Stimulated activated CD8-positive, alpha-beta memory T cell treated with anti-CD3 and anti-CD28 coated beads, Interleukin-7, amount 100 ng/mL, for 48 hours (primary cell): ENCODE measurements at regions not wholly inside any gene's neighbourhood (a gene's known extent, or its start where the extent isn't known, plus 50 kb on each side); places are given as distances from the start of the nearest gene placed in this dataset.
"Not testable (repeated sequence)": the region's sequence is repeated elsewhere in the genome, so short reads cannot be mapped to it uniquely, and the experiment has no call there.

Experiments used
- DNase-seq, 2 donors: peaks; one replicate each; pipeline ENCODE4 v3.0.0-alpha.2; 2020; ENCODE audit warnings: low read depth in 1 of 2; ENCODE audit errors: extremely low read depth in 1 of 2

DNA sequence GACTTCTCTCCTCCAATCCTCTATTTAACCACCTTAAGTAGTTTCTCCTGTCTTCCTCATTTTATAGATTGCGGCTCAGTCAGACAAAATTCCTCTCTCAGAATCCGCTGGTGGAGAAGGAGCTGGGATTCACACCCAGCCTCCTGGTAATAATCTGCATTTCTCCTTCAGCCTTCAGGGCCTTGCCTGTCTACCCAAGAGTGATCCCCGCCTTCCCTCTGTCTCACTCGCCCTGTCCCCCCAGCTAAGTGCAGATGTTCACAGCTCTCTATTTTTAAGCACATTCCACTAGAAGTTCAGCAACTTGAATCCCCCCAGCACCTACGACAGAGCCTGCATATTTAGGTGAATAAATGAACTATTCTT is 212.5 kb upstream of the HAAO start:
- DNase-seq = no peak

- not testable (repeated sequence) for DNase-seq
Observed at GRCh38 chr2:43004126-43004865, 211.9 kb upstream of the HAAO start.

GRCh38 chr2:43003702-43004101 is 211.3 kb upstream of the HAAO start:
- DNase-seq = no peak

DNA sequence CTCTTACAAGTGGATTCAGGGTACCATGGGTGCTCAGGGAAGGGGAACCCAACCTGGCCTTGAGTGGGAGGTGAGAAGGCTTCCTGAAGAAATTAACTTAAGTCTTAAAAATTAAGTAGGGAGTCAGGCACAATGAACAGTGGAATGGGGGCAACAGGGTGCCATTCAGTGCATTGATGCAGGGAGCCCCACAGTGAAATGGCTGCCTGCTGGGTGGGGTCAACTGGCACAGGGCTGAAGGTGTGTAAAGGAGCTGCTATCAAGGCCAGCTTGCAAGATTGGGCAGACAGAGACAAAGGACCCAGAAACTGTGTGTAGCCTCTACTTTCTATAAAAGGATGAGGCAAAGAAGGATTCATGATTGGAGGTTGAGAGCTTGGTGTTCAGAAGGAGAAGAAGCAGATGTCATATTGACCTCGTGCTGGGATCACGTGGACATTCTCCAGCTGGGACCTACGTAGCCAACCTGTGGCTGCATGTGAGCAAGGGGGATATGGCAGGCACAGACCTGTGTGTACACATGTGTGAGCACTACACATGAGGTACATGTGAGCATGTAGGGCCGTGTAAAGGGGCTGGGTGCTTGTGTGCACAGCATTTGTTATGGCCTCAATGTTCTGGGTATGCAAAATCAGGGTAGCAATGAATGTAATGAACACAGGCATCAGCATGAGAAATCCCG is 209.5 kb upstream of the HAAO start:
- DNase-seq = no peak

GRCh38 chr2:43001055-43001378 is 208.6 kb upstream of the HAAO start:
- DNase-seq = no peak

- DNase-seq = no peak
Observed at GRCh38 chr2:43000242-43001054, 208.1 kb upstream of the HAAO start.

- DNase-seq = no peak
Observed at GRCh38 chr2:42999856-43000241, 207.5 kb upstream of the HAAO start.

DNA sequence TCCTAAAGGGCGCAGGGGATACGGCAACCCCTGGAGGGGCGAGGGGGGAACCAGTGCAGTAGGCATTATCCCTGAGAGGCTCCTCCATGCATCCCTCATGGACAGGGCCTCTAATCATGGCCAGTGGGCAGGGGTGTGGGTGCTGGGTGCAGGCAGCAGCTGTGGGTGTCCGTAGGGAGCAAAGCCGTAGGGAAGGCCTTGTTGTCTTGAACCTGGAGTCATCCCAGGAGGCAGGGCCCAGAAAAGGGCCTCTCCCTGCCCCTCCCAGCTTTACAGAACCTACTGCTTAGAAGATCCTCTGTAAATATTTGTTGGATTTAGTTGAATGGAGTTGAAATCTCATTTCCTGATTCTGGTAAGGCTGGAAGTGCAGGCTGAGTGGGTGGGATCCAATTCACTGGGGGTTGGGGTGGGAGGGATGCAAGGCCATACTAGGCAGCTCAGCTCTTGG is 207.0 kb upstream of the HAAO start:
- DNase-seq = no peak

GRCh38 chr2:42998721-42999120 is 206.3 kb upstream of the HAAO start:
- no peak for DNase-seq

DNA sequence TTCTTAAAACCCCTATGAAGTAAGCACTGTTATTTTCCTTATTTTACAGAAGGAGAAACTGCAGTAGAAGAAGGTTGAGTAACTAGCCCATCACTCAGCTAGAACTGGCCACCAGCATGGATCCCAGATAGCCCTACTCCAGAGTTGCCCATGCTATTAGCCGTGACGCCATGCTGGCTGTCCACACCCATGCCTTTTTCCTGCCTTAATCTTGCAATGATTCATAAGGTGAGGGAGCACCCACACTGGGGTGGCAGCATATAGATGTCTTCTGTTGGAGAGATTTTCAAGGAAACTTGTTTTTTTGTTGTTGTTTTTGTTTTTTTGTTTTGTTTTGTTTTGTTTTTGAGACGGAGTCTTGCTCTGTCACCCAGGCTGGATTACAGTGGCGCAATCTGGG is 204.1 kb upstream of the HAAO start:
- no peak for DNase-seq

- DNase-seq = no peak
Observed at GRCh38 chr2:42995752-42996422, 203.5 kb upstream of the HAAO start.

- DNase-seq = not testable (repeated sequence)
Observed at GRCh38 chr2:42989283-42990081, 197.1 kb upstream of the HAAO start.

GRCh38 chr2:42988055-42988454 is 195.7 kb upstream of the HAAO start:
- DNase-seq = not testable (repeated sequence)

GRCh38 chr2:42987112-42987922 is 194.9 kb upstream of the HAAO start:
- DNase-seq = no peak

- no peak for DNase-seq
Observed at GRCh38 chr2:42984617-42985016, 192.2 kb upstream of the HAAO start.

DNA sequence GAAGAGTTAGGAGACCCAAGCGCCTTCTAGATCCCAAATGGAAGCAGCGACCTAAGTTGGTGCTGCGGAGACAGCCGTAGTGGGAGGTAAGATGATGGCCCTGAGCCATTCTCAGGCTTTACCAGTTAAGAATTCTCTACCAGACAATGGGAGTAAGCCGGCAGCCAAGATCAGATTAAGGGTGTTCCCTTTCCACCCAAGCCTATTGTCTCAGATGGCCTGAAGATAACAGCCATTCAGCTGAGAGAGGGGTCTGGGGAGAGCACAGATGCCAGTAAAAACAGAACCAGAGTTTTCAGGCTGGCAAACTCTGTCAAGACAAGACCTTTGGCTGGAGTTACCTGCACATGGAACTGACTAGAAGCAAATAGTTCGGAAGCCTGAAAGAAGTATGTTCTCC is 191.7 kb upstream of the HAAO start:
- no peak for DNase-seq

DNA sequence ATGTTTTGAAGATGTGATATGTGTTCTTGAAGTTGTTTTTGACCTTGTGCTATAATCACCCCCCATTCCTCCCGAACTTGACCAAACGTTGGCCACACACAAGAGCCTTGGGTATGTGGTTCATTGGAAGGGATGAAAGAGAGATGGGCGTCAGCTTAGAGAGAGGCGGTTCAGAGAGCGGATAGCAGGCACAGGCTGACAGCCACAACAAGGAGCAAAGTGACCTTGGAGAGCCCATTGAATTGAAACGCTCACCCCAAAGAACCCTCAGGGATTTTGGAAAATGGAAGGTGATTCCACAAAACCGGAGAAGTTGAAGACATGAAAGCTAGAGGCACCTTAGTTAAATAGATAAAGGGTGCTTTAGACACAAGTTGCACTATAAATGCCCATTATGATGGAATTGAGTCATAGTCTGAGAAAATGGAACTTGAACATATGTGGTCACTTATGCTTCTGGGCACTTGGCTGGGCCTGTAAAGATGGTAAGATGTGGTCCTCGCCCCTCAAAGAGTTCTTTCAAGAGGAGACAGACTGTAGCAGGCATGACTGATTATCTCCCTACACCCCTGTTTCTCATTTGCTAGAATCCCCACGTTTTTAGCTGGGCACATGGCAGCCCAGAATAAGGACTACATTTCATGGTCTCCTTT is 188.5 kb upstream of the HAAO start:
- DNase-seq = no peak

- no peak for DNase-seq
Observed at GRCh38 chr2:42979870-42980763, 187.7 kb upstream of the HAAO start.
